ENCODE measurements at regions not wholly inside any gene's neighbourhood (a gene's known extent, or its start where the extent isn't known, plus 50 kb on each side); places are given as distances from the start of the nearest gene placed in this dataset.

- H3K9ac ChIP-seq (ENCODE audit: control insufficient read depth, extremely low read depth, insufficient read depth, low read length): no peak overlapping the region
- TF ChIP-seq EZH2 (IDR thresholded peaks at IDR 0.05; ENCODE audit: low read length): no peak
- no peak for DNase-seq (ENCODE audit: low read depth, low spot score)
- FAIRE-seq: no peak
- H2AFZ ChIP-seq (ENCODE audit: control insufficient read depth, low read length): no peak overlapping the region
- H3K9me3 ChIP-seq (ENCODE audit: control insufficient read depth, low read depth, low read length): no peaks in the 10 kb centered on the region
- no peaks in the 10 kb centered on the region for H4K20me1 ChIP-seq (ENCODE audit: control insufficient read depth, extremely low read depth, insufficient read depth, low read length)
- no peak overlapping the region for H3K27ac ChIP-seq (ENCODE audit: control insufficient read depth, insufficient read depth, low read length)
- H3K4me1 ChIP-seq (ENCODE audit: control insufficient read depth, extremely low read depth, insufficient read depth, low read length): no peaks in the 10 kb centered on the region
- no peaks in the 10 kb centered on the region for H3K79me2 ChIP-seq (ENCODE audit: control insufficient read depth, insufficient read depth, low read length)
- dilution Hi-C loops (cut with MboI; ENCODE audit: extremely low pct_ligation_motif_present, low sequenced_read_pairs): no loop called here
- H3K4me2 ChIP-seq (ENCODE audit: control insufficient read depth, extremely low read depth, insufficient read depth, low read depth, low read length): no peak overlapping the region
- H3K36me3 ChIP-seq (ENCODE audit: control insufficient read depth in 2 of 2, extremely low read depth in 1 of 2, insufficient read depth in 2 of 2, low read length in 2 of 2): no peaks in the 10 kb centered on the region
- no peaks in the 10 kb centered on the region for H3K27me3 ChIP-seq (ENCODE audit: control insufficient read depth, extremely low read depth, insufficient read depth, low read length)
- no peak overlapping the region for H3K4me3 ChIP-seq (ENCODE audit: control insufficient read depth in 2 of 3, extremely low read depth in 1 of 3, insufficient read depth in 2 of 3, low read depth in 1 of 3, low read length in 3 of 3)
- H3K9me1 ChIP-seq (ENCODE audit: control insufficient read depth, extremely low read depth, insufficient read depth, low read length): no peaks in the 10 kb centered on the region
These were observed 180.7 kb upstream of the EPHA4 start for GRCh38 chr2:221752781-221753180.

DNA sequence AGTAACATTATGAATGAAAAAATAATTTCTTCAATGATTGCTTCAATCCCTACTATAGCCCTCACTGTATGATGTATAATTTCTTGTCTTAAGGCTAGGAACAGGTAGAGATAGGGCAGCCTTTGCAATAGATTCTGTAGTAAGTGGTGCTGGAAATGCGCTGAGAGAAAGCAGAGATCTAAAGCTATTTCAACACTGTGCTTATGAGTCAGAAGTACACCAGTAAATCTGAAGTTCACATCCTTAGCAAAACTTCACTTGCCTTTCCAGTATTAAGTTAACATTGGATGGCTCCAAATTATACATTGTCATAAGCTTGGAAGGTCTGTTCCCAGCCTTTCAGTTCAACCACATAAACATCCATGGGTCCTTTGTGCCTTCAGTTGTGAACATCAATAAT, 178.2 kb upstream of the EPHA4 start:
- H3K27ac ChIP-seq (ENCODE audit: control insufficient read depth, insufficient read depth, low read length): no peak overlapping the region
- H3K27me3 ChIP-seq (ENCODE audit: control insufficient read depth, extremely low read depth, insufficient read depth, low read length): no peaks in the 10 kb centered on the region
- H2AFZ ChIP-seq (ENCODE audit: control insufficient read depth, low read length): no peak overlapping the region
- H4K20me1 ChIP-seq (ENCODE audit: control insufficient read depth, extremely low read depth, insufficient read depth, low read length): no peaks in the 10 kb centered on the region
- H3K79me2 ChIP-seq (ENCODE audit: control insufficient read depth, insufficient read depth, low read length): no peaks in the 10 kb centered on the region
- dilution Hi-C loops (cut with MboI; ENCODE audit: extremely low pct_ligation_motif_present, low sequenced_read_pairs): no loop called here
- DNase-seq (ENCODE audit: low read depth, low spot score) (no peak), FAIRE-seq (no peak)
- H3K36me3 ChIP-seq (ENCODE audit: control insufficient read depth in 2 of 2, extremely low read depth in 1 of 2, insufficient read depth in 2 of 2, low read length in 2 of 2): no peaks in the 10 kb centered on the region
- no peaks in the 10 kb centered on the region for H3K4me1 ChIP-seq (ENCODE audit: control insufficient read depth, extremely low read depth, insufficient read depth, low read length)
- H3K9me1 ChIP-seq (ENCODE audit: control insufficient read depth, extremely low read depth, insufficient read depth, low read length): no peaks in the 10 kb centered on the region
- H3K4me2 ChIP-seq (ENCODE audit: control insufficient read depth, extremely low read depth, insufficient read depth, low read depth, low read length): no peak overlapping the region
- TF ChIP-seq EZH2 (IDR thresholded peaks at IDR 0.05; ENCODE audit: low read length): no peak
- TF ChIP-seq, protein P1, sequence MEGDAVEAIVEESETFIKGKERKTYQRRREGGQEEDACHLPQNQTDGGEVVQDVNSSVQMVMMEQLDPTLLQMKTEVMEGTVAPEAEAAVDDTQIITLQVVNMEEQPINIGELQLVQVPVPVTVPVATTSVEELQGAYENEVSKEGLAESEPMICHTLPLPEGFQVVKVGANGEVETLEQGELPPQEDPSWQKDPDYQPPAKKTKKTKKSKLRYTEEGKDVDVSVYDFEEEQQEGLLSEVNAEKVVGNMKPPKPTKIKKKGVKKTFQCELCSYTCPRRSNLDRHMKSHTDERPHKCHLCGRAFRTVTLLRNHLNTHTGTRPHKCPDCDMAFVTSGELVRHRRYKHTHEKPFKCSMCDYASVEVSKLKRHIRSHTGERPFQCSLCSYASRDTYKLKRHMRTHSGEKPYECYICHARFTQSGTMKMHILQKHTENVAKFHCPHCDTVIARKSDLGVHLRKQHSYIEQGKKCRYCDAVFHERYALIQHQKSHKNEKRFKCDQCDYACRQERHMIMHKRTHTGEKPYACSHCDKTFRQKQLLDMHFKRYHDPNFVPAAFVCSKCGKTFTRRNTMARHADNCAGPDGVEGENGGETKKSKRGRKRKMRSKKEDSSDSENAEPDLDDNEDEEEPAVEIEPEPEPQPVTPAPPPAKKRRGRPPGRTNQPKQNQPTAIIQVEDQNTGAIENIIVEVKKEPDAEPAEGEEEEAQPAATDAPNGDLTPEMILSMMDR (optimal IDR thresholded peaks at IDR 0.05 in 1 of 3, IDR thresholded peaks at IDR 0.05 in 1 of 3, conservative IDR thresholded peaks at IDR 0.05 in 1 of 3; ENCODE audit: extremely low read depth in 1 of 3, insufficient read depth in 2 of 3, low read length in 3 of 3): no peak
- H3K4me3 ChIP-seq (ENCODE audit: control insufficient read depth in 2 of 3, extremely low read depth in 1 of 3, insufficient read depth in 2 of 3, low read depth in 1 of 3, low read length in 3 of 3): no peak overlapping the region
- H3K9ac ChIP-seq (ENCODE audit: control insufficient read depth, extremely low read depth, insufficient read depth, low read length): no peak overlapping the region
- H3K9me3 ChIP-seq (ENCODE audit: control insufficient read depth, low read depth, low read length): no peaks in the 10 kb centered on the region

GRCh38 chr2:221747289-221747972, 175.3 kb upstream of the EPHA4 start:
- H3K4me2 ChIP-seq (ENCODE audit: control insufficient read depth, extremely low read depth, insufficient read depth, low read depth, low read length): no peak overlapping the region
- H3K27me3 ChIP-seq (ENCODE audit: control insufficient read depth, extremely low read depth, insufficient read depth, low read length): no peaks in the 10 kb centered on the region
- TF ChIP-seq, protein P1 (optimal IDR thresholded peaks at IDR 0.05 in 1 of 3, IDR thresholded peaks at IDR 0.05 in 1 of 3, conservative IDR thresholded peaks at IDR 0.05 in 1 of 3; ENCODE audit: extremely low read depth in 1 of 3, insufficient read depth in 2 of 3, low read length in 3 of 3): no peak
- TF ChIP-seq EZH2 (IDR thresholded peaks at IDR 0.05; ENCODE audit: low read length): no peak
- no peak overlapping the region for H3K4me3 ChIP-seq (ENCODE audit: control insufficient read depth in 2 of 3, extremely low read depth in 1 of 3, insufficient read depth in 2 of 3, low read depth in 1 of 3, low read length in 3 of 3)
- H3K4me1 ChIP-seq (ENCODE audit: control insufficient read depth, extremely low read depth, insufficient read depth, low read length): no peaks in the 10 kb centered on the region
- dilution Hi-C loops (cut with MboI; ENCODE audit: extremely low pct_ligation_motif_present, low sequenced_read_pairs): no loop called here
- H3K9me1 ChIP-seq (ENCODE audit: control insufficient read depth, extremely low read depth, insufficient read depth, low read length): no peaks in the 10 kb centered on the region
- no peaks in the 10 kb centered on the region for H3K36me3 ChIP-seq (ENCODE audit: control insufficient read depth in 2 of 2, extremely low read depth in 1 of 2, insufficient read depth in 2 of 2, low read length in 2 of 2)
- H3K79me2 ChIP-seq (ENCODE audit: control insufficient read depth, insufficient read depth, low read length): no peaks in the 10 kb centered on the region
- no peak overlapping the region for H2AFZ ChIP-seq (ENCODE audit: control insufficient read depth, low read length)
- H3K27ac ChIP-seq (ENCODE audit: control insufficient read depth, insufficient read depth, low read length): no peak overlapping the region
- DNase-seq (ENCODE audit: low read depth, low spot score) (no peak), FAIRE-seq (no peak)
- no peak overlapping the region for H3K9ac ChIP-seq (ENCODE audit: control insufficient read depth, extremely low read depth, insufficient read depth, low read length)
- H4K20me1 ChIP-seq (ENCODE audit: control insufficient read depth, extremely low read depth, insufficient read depth, low read length): no peaks in the 10 kb centered on the region
- H3K9me3 ChIP-seq (ENCODE audit: control insufficient read depth, low read depth, low read length): no peaks in the 10 kb centered on the region

Measured in keratinocyte (primary cell).